ENCODE measurements at regions not wholly inside any gene's neighbourhood (a gene's known extent, or its start where the extent isn't known, plus 50 kb on each side); places are given as distances from the start of the nearest gene placed in this dataset.

GRCh38 chr7:50908628-50909290, 126.1 kb upstream of the GRB10 start:
- no peak for TF ChIP-seq ESRRA (IDR thresholded peaks at IDR 0.05; ENCODE audit: borderline replicate concordance, low read length)
- TF ChIP-seq CTCF (IDR thresholded peaks at IDR 0.05) = no peak
- TF ChIP-seq HOXB13 (CRISPR knock-in tag; IDR thresholded peaks at IDR 0.05; ENCODE audit: low read depth) = no peak
- no peak for TF ChIP-seq MAFK (IDR thresholded peaks at IDR 0.05; ENCODE audit: partially characterized antibody)
- TF ChIP-seq EHMT2 (IDR thresholded peaks at IDR 0.05; ENCODE audit: low read depth) = no peak

Measured in A549 (cell line).